ENCODE measurements at regions not wholly inside any gene's neighbourhood (a gene's known extent, or its start where the extent isn't known, plus 50 kb on each side); places are given as distances from the start of the nearest gene placed in this dataset.

DNA sequence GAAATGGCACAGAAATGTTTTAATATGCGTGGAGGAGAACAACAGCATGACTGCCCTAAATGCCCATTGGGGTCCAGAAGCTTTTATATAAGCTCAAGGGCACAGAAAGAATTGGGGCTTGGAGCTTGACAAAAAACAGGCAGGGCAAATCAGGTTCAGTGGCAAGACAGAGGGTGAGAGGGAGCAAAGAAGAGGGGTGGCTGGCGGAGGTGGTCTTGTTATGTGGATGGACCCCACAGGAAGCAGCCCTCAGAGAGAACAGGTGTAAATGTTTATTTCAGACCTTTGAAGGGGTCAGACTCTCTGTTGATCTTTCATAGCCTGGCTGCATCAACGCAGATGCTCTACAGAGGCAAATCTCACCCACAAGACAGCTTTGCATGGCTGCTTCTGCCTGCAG is 213.1 kb upstream of the B3GAT1 start:
- Histone ChIP-seq H3K9me3 (ENCODE audit: control insufficient read depth in 2 of 2, low read length in 2 of 2) (no peaks in the 10 kb centered on the region), H3K27me3 (ENCODE audit: control insufficient read depth in 1 of 2, insufficient read depth in 2 of 2, low read length in 2 of 2) (peaks cover 0 to 2% of the 10 kb centered on the region in 2 donors), H3K4me1 (ENCODE audit: control insufficient read depth, insufficient read depth, low read length) (no peaks in the 10 kb centered on the region), H3K9ac (ENCODE audit: low read length in 2 of 2) (no peak overlapping the region), H3K27ac (ENCODE audit: low read length) (no peak overlapping the region), H3K36me3 (ENCODE audit: control insufficient read depth in 2 of 2, insufficient read depth in 2 of 2, low read length in 2 of 2) (no peaks in the 10 kb centered on the region), H3K4me3 (ENCODE audit: low read length in 2 of 2) (no peak overlapping the region)

DNA sequence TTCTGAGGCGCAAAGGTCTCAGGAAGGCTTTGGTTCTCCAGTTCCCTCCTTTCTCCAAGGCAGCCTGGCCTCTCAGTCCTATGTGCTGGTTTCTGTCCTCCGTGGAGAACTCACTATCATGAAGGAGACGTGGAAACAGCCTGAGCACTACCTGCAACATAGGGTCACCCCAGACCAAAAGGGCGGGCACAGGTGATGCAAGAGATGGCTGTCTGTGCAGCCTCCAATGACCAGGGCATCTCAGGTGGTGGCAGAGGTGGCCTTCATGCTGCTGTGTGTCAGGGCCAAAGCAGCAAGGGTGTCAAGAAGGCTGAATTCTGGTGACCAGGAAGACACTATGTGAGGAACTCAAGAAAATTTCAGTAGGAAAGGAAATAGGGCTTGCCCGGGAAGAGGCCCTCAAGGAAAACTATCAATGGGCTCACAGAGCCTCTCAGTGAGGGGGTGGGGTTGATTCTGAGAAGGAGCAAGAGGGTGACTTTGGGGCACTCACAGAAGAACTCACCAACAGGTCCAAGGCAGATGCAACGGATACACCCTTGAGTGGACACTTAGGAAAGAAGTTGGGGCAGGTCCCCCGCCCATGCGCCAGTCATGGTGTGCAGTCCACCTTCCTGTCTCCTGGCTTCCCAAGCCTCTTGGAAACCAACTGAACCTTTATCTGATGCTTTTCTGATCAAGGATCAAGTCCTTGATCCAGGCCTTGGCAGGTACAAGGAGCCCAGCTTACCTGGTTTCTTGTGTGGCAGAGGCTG is 212.3 kb upstream of the B3GAT1 start:
- no peaks in the 10 kb centered on the region for H3K9me3 ChIP-seq (ENCODE audit: control insufficient read depth in 2 of 2, low read length in 2 of 2)
- H3K36me3 ChIP-seq (ENCODE audit: control insufficient read depth in 2 of 2, insufficient read depth in 2 of 2, low read length in 2 of 2): no peaks in the 10 kb centered on the region
- no peak overlapping the region for H3K4me3 ChIP-seq (ENCODE audit: low read length in 2 of 2)
- peaks cover 0 to 2% of the 10 kb centered on the region in 2 donors for H3K27me3 ChIP-seq (ENCODE audit: control insufficient read depth in 1 of 2, insufficient read depth in 2 of 2, low read length in 2 of 2)
- no peak overlapping the region for H3K9ac ChIP-seq (ENCODE audit: low read length in 2 of 2)
- H3K4me1 ChIP-seq (ENCODE audit: control insufficient read depth, insufficient read depth, low read length): no peaks in the 10 kb centered on the region
- no peak overlapping the region for H3K27ac ChIP-seq (ENCODE audit: low read length)

DNA sequence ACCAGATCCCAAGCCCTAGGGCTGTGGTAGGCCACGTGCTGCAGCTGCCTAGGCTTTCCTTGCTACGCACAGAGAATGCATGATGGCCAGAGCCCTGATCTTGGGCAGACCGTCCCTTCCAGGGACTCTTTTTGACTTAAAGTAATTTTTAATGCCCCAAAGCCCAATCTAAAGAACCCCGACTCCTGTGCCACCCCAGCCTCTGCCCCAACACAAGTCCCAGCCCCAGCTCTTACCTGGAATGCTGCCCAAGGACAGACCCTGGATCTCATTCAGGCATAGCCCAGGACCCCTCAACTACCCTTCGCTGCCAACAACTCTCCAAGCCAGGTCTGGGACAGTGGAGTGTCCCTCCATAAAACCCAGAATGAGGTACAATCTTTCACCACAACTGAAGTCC is 211.7 kb upstream of the B3GAT1 start:
- Histone ChIP-seq H3K27ac (ENCODE audit: low read length) (no peak overlapping the region), H3K9me3 (ENCODE audit: control insufficient read depth in 2 of 2, low read length in 2 of 2) (no peaks in the 10 kb centered on the region), H3K4me1 (ENCODE audit: control insufficient read depth, insufficient read depth, low read length) (no peaks in the 10 kb centered on the region), H3K27me3 (ENCODE audit: control insufficient read depth in 1 of 2, insufficient read depth in 2 of 2, low read length in 2 of 2) (peaks cover 0 to 2% of the 10 kb centered on the region in 2 donors), H3K4me3 (ENCODE audit: low read length in 2 of 2) (no peak overlapping the region), H3K36me3 (ENCODE audit: control insufficient read depth in 2 of 2, insufficient read depth in 2 of 2, low read length in 2 of 2) (no peaks in the 10 kb centered on the region), H3K9ac (ENCODE audit: low read length in 2 of 2) (no peak overlapping the region)

DNA sequence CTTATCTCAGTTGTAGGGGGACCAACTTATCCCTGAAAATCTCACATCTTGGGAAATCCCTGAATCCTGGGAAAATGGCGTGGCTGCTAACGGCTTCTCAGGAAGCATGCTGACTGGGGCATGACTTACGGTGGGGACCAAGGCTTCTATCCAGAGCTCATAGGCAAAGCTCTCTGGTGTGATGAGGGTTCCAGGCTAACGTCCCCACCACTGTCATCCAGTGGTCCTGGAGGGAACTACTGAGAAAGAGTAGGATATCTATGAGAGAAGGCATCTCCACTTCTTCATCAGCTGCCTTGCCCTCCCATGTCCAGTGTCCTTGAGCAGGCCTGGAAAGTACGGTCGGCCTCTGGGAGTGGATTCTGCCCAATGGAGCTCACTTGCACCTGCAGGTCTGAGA is 210.4 kb upstream of the B3GAT1 start:
- H3K36me3 ChIP-seq (ENCODE audit: control insufficient read depth in 2 of 2, insufficient read depth in 2 of 2, low read length in 2 of 2): no peaks in the 10 kb centered on the region
- H3K27ac ChIP-seq (ENCODE audit: low read length): no peak overlapping the region
- H3K27me3 ChIP-seq (ENCODE audit: control insufficient read depth in 1 of 2, insufficient read depth in 2 of 2, low read length in 2 of 2): peaks cover 0 to 2% of the 10 kb centered on the region in 2 donors
- no peak overlapping the region for H3K4me3 ChIP-seq (ENCODE audit: low read length in 2 of 2)
- no peaks in the 10 kb centered on the region for H3K9me3 ChIP-seq (ENCODE audit: control insufficient read depth in 2 of 2, low read length in 2 of 2)
- H3K9ac ChIP-seq (ENCODE audit: low read length in 2 of 2): no peak overlapping the region
- H3K4me1 ChIP-seq (ENCODE audit: control insufficient read depth, insufficient read depth, low read length): no peaks in the 10 kb centered on the region

DNA sequence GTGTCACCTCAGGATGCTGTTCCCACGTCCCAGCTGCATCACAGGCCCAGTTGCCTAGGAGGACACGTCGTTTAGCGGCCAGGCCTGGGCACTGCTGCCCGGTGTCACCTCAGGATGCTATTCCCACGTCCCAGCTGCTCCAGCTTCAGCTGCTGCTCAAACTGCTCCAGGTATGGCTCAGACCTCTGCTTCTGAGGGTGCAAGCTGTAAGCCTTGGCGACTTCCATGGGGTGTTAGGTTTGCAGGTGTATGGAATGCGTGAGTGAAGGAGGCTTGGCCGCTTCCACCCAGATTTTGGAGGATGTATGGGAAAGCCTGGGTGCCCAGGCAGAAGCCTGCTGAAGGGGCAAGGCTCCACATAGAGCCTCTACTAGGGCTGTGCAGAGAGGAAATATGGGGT is 205.3 kb upstream of the B3GAT1 start:
- no peaks in the 10 kb centered on the region for H3K4me1 ChIP-seq (ENCODE audit: control insufficient read depth, insufficient read depth, low read length)
- H3K27me3 ChIP-seq (ENCODE audit: control insufficient read depth in 1 of 2, insufficient read depth in 2 of 2, low read length in 2 of 2): peaks cover 0 to 4% of the 10 kb centered on the region in 2 donors
- no peak overlapping the region for H3K27ac ChIP-seq (ENCODE audit: low read length)
- no peak overlapping the region for H3K9ac ChIP-seq (ENCODE audit: low read length in 2 of 2)
- H3K9me3 ChIP-seq (ENCODE audit: control insufficient read depth in 2 of 2, low read length in 2 of 2): no peaks in the 10 kb centered on the region
- no peaks in the 10 kb centered on the region for H3K36me3 ChIP-seq (ENCODE audit: control insufficient read depth in 2 of 2, insufficient read depth in 2 of 2, low read length in 2 of 2)
- H3K4me3 ChIP-seq (ENCODE audit: low read length in 2 of 2): no peak overlapping the region

DNA sequence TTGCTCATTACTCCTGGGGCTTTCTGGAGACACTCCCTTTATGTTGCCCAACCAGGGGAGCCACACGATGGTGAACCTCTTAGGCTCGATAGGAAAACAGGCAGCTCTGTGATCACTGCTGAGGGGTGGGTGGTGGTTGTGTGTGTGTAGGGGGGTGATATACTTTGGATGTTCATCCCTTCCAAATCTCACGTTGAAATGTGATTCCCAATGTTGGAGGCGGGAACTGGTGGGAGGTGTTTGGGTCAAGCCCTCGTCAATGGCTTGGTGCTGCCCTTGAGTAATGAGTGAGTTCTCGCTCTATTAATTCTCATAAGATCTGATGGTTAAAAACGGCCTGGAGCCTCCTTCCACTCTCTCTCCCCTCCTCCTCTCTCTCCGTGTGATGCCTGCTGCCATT is 204.0 kb upstream of the B3GAT1 start:
- peaks cover 0 to 5% of the 10 kb centered on the region in 2 donors for H3K27me3 ChIP-seq (ENCODE audit: control insufficient read depth in 1 of 2, insufficient read depth in 2 of 2, low read length in 2 of 2)
- no peaks in the 10 kb centered on the region for H3K36me3 ChIP-seq (ENCODE audit: control insufficient read depth in 2 of 2, insufficient read depth in 2 of 2, low read length in 2 of 2)
- no peaks in the 10 kb centered on the region for H3K4me1 ChIP-seq (ENCODE audit: control insufficient read depth, insufficient read depth, low read length)
- no peak overlapping the region for H3K4me3 ChIP-seq (ENCODE audit: low read length in 2 of 2)
- no peaks in the 10 kb centered on the region for H3K9me3 ChIP-seq (ENCODE audit: control insufficient read depth in 2 of 2, low read length in 2 of 2)
- no peak overlapping the region for H3K9ac ChIP-seq (ENCODE audit: low read length in 2 of 2)
- H3K27ac ChIP-seq (ENCODE audit: low read length): no peak overlapping the region

DNA sequence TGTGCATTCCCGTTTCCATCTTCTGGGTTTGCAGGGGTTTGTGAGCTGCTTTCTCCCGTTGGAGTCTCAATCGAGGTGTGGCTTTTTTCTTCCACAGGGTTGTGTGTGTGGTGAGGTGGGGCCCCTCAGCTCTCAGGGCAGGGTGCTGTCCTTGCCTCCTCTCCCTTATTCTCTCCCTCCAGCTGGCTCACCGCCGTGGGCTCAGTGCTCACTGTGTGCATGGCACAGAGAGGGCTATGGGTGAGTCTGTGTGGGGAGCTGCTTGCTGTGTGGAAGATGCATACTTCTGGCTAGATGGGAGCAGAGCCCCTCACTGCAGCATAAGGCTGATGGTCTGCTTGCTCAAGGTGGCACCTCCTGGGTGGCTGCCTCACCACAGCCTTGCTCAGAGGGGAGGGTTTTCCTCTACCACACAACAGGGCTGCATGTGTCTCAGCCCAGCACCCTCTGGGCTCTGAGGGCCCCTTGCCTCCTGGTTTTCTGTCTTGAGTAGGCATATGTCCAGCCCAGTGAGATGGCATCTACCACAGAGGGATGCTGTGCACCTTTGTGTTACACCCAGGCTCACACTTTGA is 203.1 kb upstream of the B3GAT1 start:
- Histone ChIP-seq H3K36me3 (ENCODE audit: control insufficient read depth in 2 of 2, insufficient read depth in 2 of 2, low read length in 2 of 2) (no peaks in the 10 kb centered on the region), H3K27ac (ENCODE audit: low read length) (no peak overlapping the region), H3K9me3 (ENCODE audit: control insufficient read depth in 2 of 2, low read length in 2 of 2) (no peaks in the 10 kb centered on the region), H3K4me1 (ENCODE audit: control insufficient read depth, insufficient read depth, low read length) (no peaks in the 10 kb centered on the region), H3K4me3 (ENCODE audit: low read length in 2 of 2) (no peak overlapping the region), H3K9ac (ENCODE audit: low read length in 2 of 2) (no peak overlapping the region), H3K27me3 (ENCODE audit: control insufficient read depth in 1 of 2, insufficient read depth in 2 of 2, low read length in 2 of 2) (peaks cover 0 to 5% of the 10 kb centered on the region in 2 donors)

DNA sequence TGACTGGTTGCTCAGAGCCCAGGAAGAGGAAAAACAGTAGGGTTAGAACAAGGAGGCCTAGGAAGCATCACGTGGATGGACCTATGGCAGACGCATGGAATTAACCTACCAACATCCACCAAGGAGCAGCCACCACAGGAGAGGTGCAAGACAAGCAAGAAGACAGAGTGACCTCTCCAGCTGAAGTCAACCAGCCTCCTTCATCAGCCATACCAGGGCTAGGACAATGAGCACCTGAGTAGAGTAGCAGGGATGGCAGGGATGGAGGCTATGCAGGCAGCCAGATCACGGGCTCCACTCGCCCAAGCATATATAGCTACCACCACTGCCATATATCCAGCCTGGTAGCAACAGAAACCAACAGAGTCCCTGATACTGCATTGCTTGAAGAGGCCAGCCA is 202.1 kb upstream of the B3GAT1 start:
- no peak overlapping the region for H3K4me3 ChIP-seq (ENCODE audit: low read length in 2 of 2)
- no peaks in the 10 kb centered on the region for H3K9me3 ChIP-seq (ENCODE audit: control insufficient read depth in 2 of 2, low read length in 2 of 2)
- no peaks in the 10 kb centered on the region for H3K4me1 ChIP-seq (ENCODE audit: control insufficient read depth, insufficient read depth, low read length)
- no peak overlapping the region for H3K27ac ChIP-seq (ENCODE audit: low read length)
- no peaks in the 10 kb centered on the region for H3K36me3 ChIP-seq (ENCODE audit: control insufficient read depth in 2 of 2, insufficient read depth in 2 of 2, low read length in 2 of 2)
- H3K9ac ChIP-seq (ENCODE audit: low read length in 2 of 2): no peak overlapping the region
- peaks cover 0 to 5% of the 10 kb centered on the region in 2 donors for H3K27me3 ChIP-seq (ENCODE audit: control insufficient read depth in 1 of 2, insufficient read depth in 2 of 2, low read length in 2 of 2)

DNA sequence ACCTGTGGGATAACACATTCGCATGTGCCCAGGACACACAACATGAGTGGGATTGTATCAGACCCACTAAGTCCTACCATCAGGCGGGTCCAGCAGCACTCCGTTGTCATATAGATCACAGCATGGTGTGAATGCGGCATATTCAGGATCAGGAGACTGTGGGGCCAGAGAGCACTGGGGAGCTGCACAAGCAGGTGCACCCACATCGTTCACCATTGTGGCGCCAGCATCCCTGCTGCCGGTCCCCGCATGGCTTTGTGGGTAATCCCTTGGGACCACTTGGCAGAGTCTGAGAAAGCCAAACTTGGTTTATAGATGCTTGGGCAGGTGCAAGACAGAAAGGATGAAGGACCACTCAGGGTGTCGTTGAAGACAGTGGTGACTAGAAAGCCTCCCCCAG is 201.6 kb upstream of the B3GAT1 start:
- Histone ChIP-seq H3K27me3 (ENCODE audit: control insufficient read depth in 1 of 2, insufficient read depth in 2 of 2, low read length in 2 of 2) (peaks cover 0 to 5% of the 10 kb centered on the region in 2 donors), H3K9ac (ENCODE audit: low read length in 2 of 2) (no peak overlapping the region), H3K4me3 (ENCODE audit: low read length in 2 of 2) (no peak overlapping the region), H3K27ac (ENCODE audit: low read length) (no peak overlapping the region), H3K4me1 (ENCODE audit: control insufficient read depth, insufficient read depth, low read length) (no peaks in the 10 kb centered on the region), H3K36me3 (ENCODE audit: control insufficient read depth in 2 of 2, insufficient read depth in 2 of 2, low read length in 2 of 2) (no peaks in the 10 kb centered on the region), H3K9me3 (ENCODE audit: control insufficient read depth in 2 of 2, low read length in 2 of 2) (no peaks in the 10 kb centered on the region)

DNA sequence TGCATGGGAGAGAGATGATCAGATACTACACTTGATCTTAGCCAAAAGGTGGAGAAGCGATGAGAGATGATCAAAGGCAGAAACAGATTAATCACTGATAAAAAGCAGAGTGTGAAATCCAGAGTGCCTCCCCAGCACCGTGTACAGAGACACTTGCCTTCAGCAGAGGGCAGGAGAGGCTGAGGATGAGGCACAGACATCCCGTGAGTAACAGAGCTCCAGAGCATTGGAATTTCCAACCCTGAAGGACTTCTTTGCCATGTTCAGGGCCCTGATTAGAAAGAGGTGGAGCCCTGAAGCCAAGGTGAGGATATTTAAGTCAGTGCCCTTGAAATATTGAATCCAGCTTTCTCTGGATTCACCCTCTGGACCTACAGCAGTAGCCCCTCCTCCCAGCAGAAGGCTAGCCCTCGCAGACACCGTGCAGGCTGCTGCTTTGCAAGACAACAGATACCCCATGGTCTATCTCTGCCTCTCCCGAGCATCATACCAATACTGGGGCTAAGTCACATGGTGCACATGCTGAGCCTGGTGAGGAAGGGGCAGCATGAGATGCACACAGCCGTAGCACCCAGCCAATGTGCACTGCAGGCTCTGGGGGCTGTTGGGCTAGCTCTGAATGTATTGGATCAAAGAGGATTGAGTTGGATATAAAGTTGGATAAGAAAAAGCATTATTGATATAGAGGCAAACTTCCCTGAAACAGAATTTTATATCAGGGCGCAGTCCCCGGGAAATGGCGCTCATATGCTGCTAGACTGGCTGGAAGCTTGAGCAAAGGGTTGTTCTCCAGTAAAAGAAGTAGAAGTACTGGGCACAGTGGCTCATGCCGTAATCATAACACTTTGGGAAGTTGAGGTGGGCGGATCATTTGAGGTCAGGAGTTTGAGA is 200.3 kb upstream of the B3GAT1 start:
- Histone ChIP-seq H3K9ac (ENCODE audit: low read length in 2 of 2) (no peak overlapping the region), H3K4me1 (ENCODE audit: control insufficient read depth, insufficient read depth, low read length) (no peaks in the 10 kb centered on the region), H3K36me3 (ENCODE audit: control insufficient read depth in 2 of 2, insufficient read depth in 2 of 2, low read length in 2 of 2) (no peaks in the 10 kb centered on the region), H3K4me3 (ENCODE audit: low read length in 2 of 2) (no peak overlapping the region), H3K27me3 (ENCODE audit: control insufficient read depth in 1 of 2, insufficient read depth in 2 of 2, low read length in 2 of 2) (peaks cover 0 to 5% of the 10 kb centered on the region in 2 donors), H3K27ac (ENCODE audit: low read length) (no peak overlapping the region), H3K9me3 (ENCODE audit: control insufficient read depth in 2 of 2, low read length in 2 of 2) (no peaks in the 10 kb centered on the region)

Measured in stomach smooth muscle (tissue), 2 donors.